Liver (tissue), 3 donors: ENCODE measurements at regions not wholly inside any gene's neighbourhood (a gene's known extent, or its start where the extent isn't known, plus 50 kb on each side); places are given as distances from the start of the nearest gene placed in this dataset.

ENCODE experiments used
- ATF3 ChIP-seq: IDR thresholded peaks from 2 replicates; pipeline ENCODE4 v1.6.1; 2016; ENCODE audit warnings: antibody characterized with exemption
- CTCF ChIP-seq: fragments of 150-350 bp; IDR thresholded peaks from 2 replicates; pipeline ENCODE4 v1.5.1; 2017; ENCODE audit warnings: improper control_type of control experiment, low read depth, low read length; ENCODE audit not compliant: missing input control
- EGR1 ChIP-seq, 2 donors: IDR thresholded peaks; 2 replicates each; pipeline ENCODE4 v1.6.1; 2016 to 2018; ENCODE audit warnings: antibody characterized with exemption in 2 of 2, low read depth in 2 of 2
- GABPA ChIP-seq, 2 donors: IDR thresholded peaks in 1 of 2; conservative IDR thresholded peaks in 1 of 2; 2 replicates each; pipeline ENCODE4 v1.6.1; 2016; ENCODE audit warnings: antibody characterized with exemption in 2 of 2, mild to moderate bottlenecking in 1 of 2, moderate library complexity in 1 of 2
- JUND ChIP-seq, 2 donors: IDR thresholded peaks; 2 replicates each; pipeline ENCODE4 v1.6.1; 2016; ENCODE audit warnings: antibody characterized with exemption in 2 of 2
- RAD21 ChIP-seq, 2 donors: IDR thresholded peaks; 2 replicates each; pipeline ENCODE4 v1.6.1; 2016; ENCODE audit warnings: antibody characterized with exemption in 2 of 2, mild to moderate bottlenecking in 2 of 2
- REST ChIP-seq: IDR thresholded peaks from 2 replicates; pipeline ENCODE4 v1.6.1; 2016; ENCODE audit warnings: antibody characterized with exemption, mild to moderate bottlenecking
- SP1 ChIP-seq: IDR thresholded peaks from 2 replicates; pipeline ENCODE4 v1.6.1; 2018; ENCODE audit warnings: antibody characterized with exemption, mild to moderate bottlenecking
- TAF1 ChIP-seq: conservative IDR thresholded peaks from 2 replicates; pipeline ENCODE4 v1.6.1; 2016; ENCODE audit warnings: antibody characterized with exemption, mild to moderate bottlenecking
- ZBTB33 ChIP-seq: IDR thresholded peaks from 2 replicates; pipeline ENCODE4 v1.6.1; 2016; ENCODE audit warnings: antibody characterized with exemption
- donor health status: healthy.
- donor health status: healthy.

GRCh38 chr21:19993268-19993667 lies 1004.9 kb upstream of the NCAM2 start:
- no peak for TF ChIP-seq CTCF
- TF ChIP-seq ATF3, result no peak
- TF ChIP-seq RAD21 (IDR thresholded peaks at IDR 0.05), result no peak
- TF ChIP-seq TAF1, result no peak
- TF ChIP-seq GABPA (IDR thresholded peaks at IDR 0.05 in 1 of 2, conservative IDR thresholded peaks at IDR 0.05 in 1 of 2), result no peak
- no peak for TF ChIP-seq EGR1 (IDR thresholded peaks at IDR 0.05; ENCODE audit: low read depth in 2 of 2)
- TF ChIP-seq JUND (IDR thresholded peaks at IDR 0.05), result no peak
- TF ChIP-seq SP1, result no peak
- TF ChIP-seq ZBTB33, result no peak
- TF ChIP-seq REST, result no peak
